SK-N-SH (cell line): ENCODE measurements at regions not wholly inside any gene's neighbourhood (a gene's known extent, or its start where the extent isn't known, plus 50 kb on each side); places are given as distances from the start of the nearest gene placed in this dataset.

Experiments
- FOXM1 ChIP-seq: IDR thresholded peaks from 2 replicates; pipeline ENCODE4 v1.4.0; 2012; ENCODE audit warnings: low read depth, mild to moderate bottlenecking
- POLR2AphosphoS5 ChIP-seq: IDR thresholded peaks from 2 replicates; pipeline ENCODE4 v1.6.1; 2012; ENCODE audit warnings: low read depth, low read length

DNA sequence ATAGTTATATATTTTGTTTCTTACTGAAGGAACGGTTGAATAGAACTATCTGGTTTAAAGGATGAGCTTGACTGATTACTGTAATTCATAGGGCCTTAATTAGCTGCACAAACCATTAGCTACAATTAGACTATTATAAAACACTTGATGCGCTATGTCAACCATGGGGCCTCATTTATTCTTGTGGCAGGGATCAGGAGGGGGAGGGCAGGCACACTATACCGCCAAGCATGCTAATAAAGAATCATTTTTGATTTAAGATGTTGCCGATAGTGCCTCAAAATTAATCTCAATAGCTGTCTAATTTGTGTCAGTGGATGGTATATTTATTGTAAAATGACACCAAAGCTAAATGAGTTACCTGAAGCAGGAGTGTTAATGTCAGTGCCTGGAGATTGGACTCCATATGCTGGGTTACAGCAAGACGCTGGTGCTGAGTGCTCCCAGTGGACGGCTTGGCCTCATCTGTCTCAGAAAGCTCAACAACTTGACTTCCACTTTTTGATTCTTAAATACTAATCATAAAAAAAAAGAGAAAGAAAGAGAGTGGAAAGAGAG lies 1007.0 kb upstream of the CELF4 start:
- TF ChIP-seq FOXM1: no peak
- no peak for TF ChIP-seq POLR2AphosphoS5
